Natural killer cell (primary cell): ENCODE measurements at regions not wholly inside any gene's neighbourhood (a gene's known extent, or its start where the extent isn't known, plus 50 kb on each side); places are given as distances from the start of the nearest gene placed in this dataset.

Experiments used
- ATAC-seq, 3 donors: fragments of 150-1000 bp in 2 of 3; fragments of 200-7000 bp in 1 of 3; cut with Tn5 transposase; 1 replicate in 1 of 3; 2 replicates in 2 of 3; pipeline ENCODE4 v1.10.0; 2021; ENCODE audit warnings: mild to moderate bottlenecking in 2 of 3, moderate library complexity in 2 of 3
- DNase-seq, 2 donors: peaks; one replicate each; pipeline versions ENCODE4 v3.0.0 to v3.0.0-alpha.2; 2013 to 2021; ENCODE audit warnings: mixed read lengths in 1 of 2
- H3K27ac ChIP-seq: one replicate; pipeline ENCODE4 v1.5.1; 2013; ENCODE audit warnings: mild to moderate bottlenecking, low read length
- H3K27me3 ChIP-seq: one replicate; pipeline ENCODE4 v1.6.1; 2013; ENCODE audit warnings: low read length; ENCODE audit not compliant: control insufficient read depth, insufficient read depth
- H3K36me3 ChIP-seq: one replicate; pipeline ENCODE4 v1.6.1; 2013; ENCODE audit warnings: low read length; ENCODE audit not compliant: control insufficient read depth, insufficient read depth
- H3K4me1 ChIP-seq: one replicate; pipeline ENCODE4 v1.6.1; 2013; ENCODE audit warnings: low read length; ENCODE audit not compliant: control insufficient read depth, insufficient read depth
- H3K4me3 ChIP-seq: one replicate; pipeline ENCODE4 v1.5.1; 2013; ENCODE audit warnings: low read length
- H3K9me3 ChIP-seq: one replicate; pipeline ENCODE4 v1.6.1; 2013; ENCODE audit warnings: low read length; ENCODE audit not compliant: control insufficient read depth, insufficient read depth
- H3K27ac Mint-ChIP-seq, 2 donors: one replicate each; pipeline ENCODE4 v1.8.0; 2022; ENCODE audit warnings: mild to moderate bottlenecking in 2 of 2, mixed read lengths in 2 of 2, moderate library complexity in 1 of 2
- H3K27me3 Mint-ChIP-seq, 2 donors: one replicate each; pipeline ENCODE4 v1.8.0; 2022; ENCODE audit warnings: low read depth in 2 of 2, mixed read lengths in 2 of 2
- H3K36me3 Mint-ChIP-seq: one replicate; pipeline ENCODE4 v1.8.0; 2022; ENCODE audit warnings: mixed read lengths
- H3K4me1 Mint-ChIP-seq, 2 donors: one replicate each; pipeline ENCODE4 v1.8.0; 2022; ENCODE audit warnings: mixed read lengths in 2 of 2
- H3K4me3 Mint-ChIP-seq: one replicate; pipeline ENCODE4 v1.8.0; 2022; ENCODE audit warnings: mild to moderate bottlenecking, moderate library complexity, mixed read lengths
- H3K9me3 Mint-ChIP-seq, 2 donors: one replicate each; pipeline ENCODE4 v1.8.0; 2022; ENCODE audit warnings: mixed read lengths in 2 of 2
- CTCF ChIP-seq: fragments of 200-600 bp; IDR thresholded peaks from one replicate; pipeline ENCODE4 v1.8.0; 2022; ENCODE audit warnings: antibody characterized with exemption
- WGBS: methylation state at CpG from one replicate; pipeline ENCODE4 v1.1.7; 2013; ENCODE audit warnings: missing lambda C conversion rate; ENCODE audit not compliant: insufficient coverage; 5-methylcytosine and 5-hydroxymethylcytosine counted together
- intact Hi-C: fragments of 100-400 bp; cut with micrococcal nuclease; formaldehyde crosslinking; loops from one replicate; pipeline ENCODE4 v1.14.2; 2022

- peaks cover 4% of the 10 kb centered on the region for H3K4me1 ChIP-seq
- 90% methylated on average over 1 of the region's 1 CpG for WGBS
- ATAC-seq (no peak), DNase-seq (no peak)
- no peak overlapping the region for H3K4me3 ChIP-seq
- TF ChIP-seq CTCF: no peak
- H3K27ac Mint-ChIP-seq: no peak overlapping the region
- H3K27me3 Mint-ChIP-seq: peaks cover 16 to 23% of the 10 kb centered on the region in 2 donors
- H3K27me3 ChIP-seq: peaks cover 2% of the 10 kb centered on the region
- H3K4me1 Mint-ChIP-seq: peaks cover 6 to 7% of the 10 kb centered on the region in 2 donors
- no peaks in the 10 kb centered on the region for H3K36me3 Mint-ChIP-seq
- intact Hi-C loops: no loop called here
- no peaks in the 10 kb centered on the region for H3K9me3 ChIP-seq
- no peaks in the 10 kb centered on the region for H3K9me3 Mint-ChIP-seq
- H3K27ac ChIP-seq: no peak overlapping the region
- no peak overlapping the region for H3K4me3 Mint-ChIP-seq
- H3K36me3 ChIP-seq: no peaks in the 10 kb centered on the region
Measured at GRCh38 chr15:91523596-91523995, 329.9 kb upstream of the SLCO3A1 start.

DNA sequence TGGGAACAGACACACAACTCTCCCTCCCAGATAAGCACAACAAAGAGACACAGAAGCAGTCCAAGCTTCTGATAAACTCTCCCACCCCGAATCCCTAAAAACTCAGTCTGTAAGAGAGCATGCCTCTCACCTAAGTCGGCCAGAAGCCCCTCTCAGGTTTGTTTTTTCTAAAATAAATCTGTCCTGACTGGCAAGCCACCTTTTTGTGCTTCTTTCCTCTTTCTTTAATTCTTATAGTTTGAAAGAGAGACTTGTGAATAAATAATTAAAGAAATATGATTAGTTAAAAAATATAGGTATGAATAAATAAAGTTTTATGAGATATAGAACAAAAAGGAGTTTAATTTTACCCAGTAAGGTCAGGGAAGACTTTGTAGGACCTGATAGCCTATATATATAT is 329.0 kb upstream of the SLCO3A1 start:
- Mint-ChIP-seq H3K4me1 (peaks cover 6 to 7% of the 10 kb centered on the region in 2 donors), H3K27ac (no peak overlapping the region), H3K9me3 (no peaks in the 10 kb centered on the region), H3K36me3 (no peaks in the 10 kb centered on the region), H3K4me3 (no peak overlapping the region), H3K27me3 (peaks cover 16 to 32% of the 10 kb centered on the region in 2 donors)
- H3K27me3 ChIP-seq: peaks cover 2% of the 10 kb centered on the region
- peaks cover 4% of the 10 kb centered on the region for H3K4me1 ChIP-seq
- no peak overlapping the region for H3K4me3 ChIP-seq
- ATAC-seq: no peak
- TF ChIP-seq CTCF: no peak
- WGBS: 56% methylated on average over 2 of the region's 2 CpGs
- H3K36me3 ChIP-seq: no peaks in the 10 kb centered on the region
- H3K9me3 ChIP-seq: no peaks in the 10 kb centered on the region
- intact Hi-C loops: no loop called here
- DNase-seq: no peak
- H3K27ac ChIP-seq: no peak overlapping the region

DNA sequence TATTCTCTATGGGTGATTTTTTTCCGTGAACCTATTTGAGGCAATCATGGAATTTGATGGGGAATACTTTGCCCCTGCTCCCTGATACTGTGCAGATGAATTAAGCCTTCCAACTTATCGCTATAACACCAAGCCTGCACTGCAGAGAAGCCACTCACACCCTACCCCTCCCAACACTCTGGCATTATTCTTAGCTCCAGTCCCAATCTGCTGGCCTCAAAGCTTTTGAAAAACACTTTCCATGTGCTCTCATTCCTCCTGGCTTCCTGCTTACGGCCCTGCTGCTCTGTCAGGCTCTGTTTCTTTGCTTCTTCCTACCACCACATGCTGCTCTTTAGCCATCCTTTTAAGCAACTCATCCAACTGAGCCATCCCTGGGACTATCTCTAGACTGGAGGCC is 327.8 kb upstream of the SLCO3A1 start:
- Histone ChIP-seq H3K27me3 (peaks cover 2% of the 10 kb centered on the region), H3K9me3 (no peaks in the 10 kb centered on the region), H3K4me3 (no peak overlapping the region), H3K4me1 (peaks cover 4% of the 10 kb centered on the region), H3K36me3 (no peaks in the 10 kb centered on the region), H3K27ac (no peak overlapping the region)
- no peak for DNase-seq
- Mint-ChIP-seq H3K4me1 (peaks cover 6 to 7% of the 10 kb centered on the region in 2 donors), H3K36me3 (no peaks in the 10 kb centered on the region), H3K4me3 (no peak overlapping the region), H3K9me3 (no peaks in the 10 kb centered on the region), H3K27me3 (peaks cover 20 to 43% of the 10 kb centered on the region in 2 donors), H3K27ac (no peak overlapping the region)
- intact Hi-C loops: no loop called here
- WGBS: 91% methylated on average over 2 of the region's 3 CpGs
- TF ChIP-seq CTCF: no peak
- ATAC-seq: no peak

GRCh38 chr15:91526424-91526823 is 327.1 kb upstream of the SLCO3A1 start:
- Mint-ChIP-seq H3K9me3 (no peaks in the 10 kb centered on the region), H3K27ac (no peak overlapping the region), H3K36me3 (no peaks in the 10 kb centered on the region), H3K27me3 (peaks cover 18 to 43% of the 10 kb centered on the region in 2 donors), H3K4me3 (no peak overlapping the region), H3K4me1 (peaks cover 6 to 7% of the 10 kb centered on the region in 2 donors)
- no peak for DNase-seq
- H3K36me3 ChIP-seq: no peaks in the 10 kb centered on the region
- H3K4me3 ChIP-seq: no peak overlapping the region
- no peak for ATAC-seq
- no peak for TF ChIP-seq CTCF
- no peaks in the 10 kb centered on the region for H3K9me3 ChIP-seq
- 68% methylated on average over 2 of the region's 2 CpGs for WGBS
- peaks cover 2% of the 10 kb centered on the region for H3K27me3 ChIP-seq
- intact Hi-C loops: no loop called here
- H3K4me1 ChIP-seq: peaks cover 4% of the 10 kb centered on the region
- no peak overlapping the region for H3K27ac ChIP-seq
